Retina (tissue), 1 donor: ENCODE measurements at regions not wholly inside any gene's neighbourhood (a gene's known extent, or its start where the extent isn't known, plus 50 kb on each side); places are given as distances from the start of the nearest gene placed in this dataset.

Experiments used
- DNase-seq: peaks from one replicate; pipeline ENCODE4 v3.0.0-alpha.2; 2016

GRCh38 chr16:79437764-79438751 lies 162.5 kb downstream of the MAF start:
- peak; percentile 65 for DNase-seq

DNA sequence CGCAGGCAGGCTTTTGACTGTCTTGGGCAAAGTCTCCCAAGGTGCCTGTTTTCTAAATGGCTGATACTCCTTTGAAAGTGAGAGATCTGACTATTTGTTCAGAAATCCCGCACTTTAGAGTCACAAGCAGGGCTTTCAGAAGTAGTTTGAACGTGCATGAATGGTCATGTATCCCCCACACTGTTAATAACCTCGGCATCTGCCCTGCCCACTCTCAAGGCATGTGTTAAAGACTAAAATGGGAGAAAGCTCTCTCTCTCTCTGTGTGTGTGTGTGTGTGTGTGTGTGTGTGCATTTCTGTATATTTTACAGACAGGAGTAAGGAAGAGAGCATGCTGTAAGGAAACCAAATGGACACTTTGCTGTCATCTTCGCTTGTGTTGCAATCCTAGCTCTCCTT lies 163.7 kb downstream of the MAF start:
- peak; percentile 50 for DNase-seq

- DNase-seq: no peak
Measured at GRCh38 chr16:79434771-79435170, 165.8 kb downstream of the MAF start.

DNA sequence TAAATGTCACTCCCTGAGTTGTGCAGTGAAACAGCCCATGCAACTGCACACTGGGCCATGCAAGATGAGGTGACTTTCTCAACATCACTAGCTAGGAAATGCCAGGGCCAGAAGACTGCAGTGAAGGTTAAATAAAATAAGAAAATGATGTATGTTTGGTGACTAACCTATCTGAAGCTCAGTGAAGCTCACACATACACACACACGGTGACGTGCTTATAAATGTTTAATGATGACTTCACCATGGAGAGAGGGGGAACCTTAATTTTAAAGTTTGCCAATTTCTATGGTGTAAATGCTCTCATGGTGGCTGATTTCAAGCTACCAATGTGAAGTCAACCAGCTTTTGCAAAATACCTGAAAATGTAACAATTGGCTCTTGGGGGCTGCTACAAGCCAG lies 166.4 kb downstream of the MAF start:
- no peak for DNase-seq

- DNase-seq: no peak
Measured at GRCh38 chr16:79431923-79432322, 168.6 kb downstream of the MAF start.

DNA sequence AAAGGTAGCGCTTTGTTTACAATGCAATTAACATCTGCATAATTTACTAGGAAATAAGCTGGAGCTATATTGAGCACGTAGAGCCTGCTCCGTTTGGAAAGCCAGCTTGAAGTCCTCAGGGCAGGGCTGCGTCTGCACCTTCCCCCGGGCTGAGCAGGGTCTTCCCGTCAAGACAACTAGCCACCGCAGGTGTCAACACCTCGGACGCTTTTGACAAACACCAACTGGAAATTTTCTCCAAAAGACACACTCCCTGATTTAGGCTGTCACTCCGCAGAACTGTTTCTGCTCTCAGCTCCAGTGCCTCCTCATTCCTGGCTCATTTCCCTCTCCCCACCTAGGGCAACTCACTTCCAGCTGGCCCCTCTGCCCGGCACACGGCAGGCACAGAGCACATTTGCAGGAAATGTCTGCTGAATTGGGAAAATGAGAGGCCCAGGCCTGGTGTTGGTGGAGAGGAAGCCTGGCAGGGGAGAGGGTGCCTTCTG lies 170.3 kb downstream of the MAF start:
- peak; percentile 32 for DNase-seq

GRCh38 chr16:79429381-79430190 lies 171.0 kb downstream of the MAF start:
- peak; percentile 55 for DNase-seq

DNA sequence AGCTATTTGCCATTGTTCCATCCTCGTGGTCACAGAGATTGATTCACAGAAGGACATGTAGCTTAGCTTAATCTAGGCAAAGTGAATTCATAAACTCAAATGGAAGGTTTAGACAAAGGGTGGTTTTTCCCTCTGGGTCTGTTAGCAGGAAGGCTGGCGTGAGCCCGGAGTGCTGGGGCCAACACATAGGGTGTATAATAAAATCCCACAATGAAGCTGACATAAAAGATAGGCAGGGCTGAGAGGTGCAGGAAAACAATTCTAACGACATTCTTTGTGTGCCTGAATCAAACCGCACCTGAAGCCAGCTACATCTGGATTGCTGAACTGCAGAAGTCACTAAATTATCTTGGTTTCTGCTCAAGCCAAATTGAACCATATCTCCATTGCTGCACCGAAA lies 173.9 kb downstream of the MAF start:
- DNase-seq: no peak

DNA sequence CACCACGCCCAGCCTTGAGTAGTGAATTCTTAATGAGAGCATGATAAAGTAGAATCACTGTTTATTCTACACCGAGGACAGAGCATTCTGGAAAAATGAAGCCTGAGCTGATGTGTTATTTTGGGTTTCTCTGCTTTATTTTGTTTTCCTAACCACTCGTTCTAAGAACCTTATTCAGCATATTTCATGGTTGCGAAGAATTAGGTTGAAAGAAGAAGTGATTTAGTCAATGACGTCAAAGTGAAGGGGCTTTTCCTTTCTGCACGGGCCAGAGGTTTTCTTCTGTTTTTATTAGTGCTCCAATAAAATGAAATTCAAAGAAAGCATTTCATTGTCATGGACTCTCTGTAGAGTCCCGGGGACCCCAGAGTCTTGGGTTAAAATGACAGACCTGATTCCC lies 178.5 kb downstream of the MAF start:
- no peak for DNase-seq

DNA sequence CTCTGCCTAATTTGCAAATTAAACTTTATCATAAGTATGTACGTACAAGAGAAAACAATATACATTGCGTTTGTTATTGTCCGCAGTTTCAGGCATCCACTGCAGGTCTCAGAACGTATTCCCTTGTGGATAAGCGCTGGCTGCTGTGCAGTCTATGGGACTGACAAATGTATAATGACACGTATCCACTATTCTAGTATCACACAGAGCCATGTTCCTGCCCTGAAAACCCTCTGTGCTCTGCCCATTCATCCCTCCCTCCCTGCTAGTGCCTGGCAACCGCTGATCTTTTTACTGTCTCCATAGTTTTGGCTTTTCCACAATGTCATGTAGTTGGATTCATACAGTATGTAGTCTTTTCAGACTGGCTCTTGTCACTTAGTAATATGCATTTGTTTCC lies 179.4 kb downstream of the MAF start:
- DNase-seq: peak; percentile 53

GRCh38 chr16:79420493-79420892 lies 180.0 kb downstream of the MAF start:
- DNase-seq: no peak

GRCh38 chr16:79419148-79419547 lies 181.4 kb downstream of the MAF start:
- no peak for DNase-seq

DNA sequence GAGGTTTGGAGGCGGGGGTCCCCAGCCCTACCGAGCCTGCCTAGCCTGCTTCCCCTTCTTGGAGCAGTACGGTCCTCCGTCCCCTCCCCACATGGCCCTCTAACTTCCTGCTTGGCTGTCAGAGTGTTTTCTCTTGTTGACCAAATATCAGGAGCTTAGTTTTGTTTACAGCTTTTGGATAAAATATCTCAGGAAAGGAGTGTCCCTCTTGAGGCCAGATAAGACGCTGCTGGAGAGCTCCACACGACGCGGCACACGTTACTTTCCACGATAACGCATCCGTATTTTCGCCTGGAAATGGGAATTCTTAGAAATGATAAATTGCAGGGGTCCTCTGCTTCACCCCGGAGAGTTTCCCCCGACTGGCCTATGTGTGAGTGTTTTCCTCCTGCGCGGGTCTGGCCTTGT lies 182.9 kb downstream of the MAF start:
- DNase-seq: peak; percentile 23

- DNase-seq: peak; percentile 37
Measured at GRCh38 chr16:79415983-79416640, 184.4 kb downstream of the MAF start.

GRCh38 chr16:79412783-79413225 lies 187.7 kb downstream of the MAF start:
- no peak for DNase-seq

DNA sequence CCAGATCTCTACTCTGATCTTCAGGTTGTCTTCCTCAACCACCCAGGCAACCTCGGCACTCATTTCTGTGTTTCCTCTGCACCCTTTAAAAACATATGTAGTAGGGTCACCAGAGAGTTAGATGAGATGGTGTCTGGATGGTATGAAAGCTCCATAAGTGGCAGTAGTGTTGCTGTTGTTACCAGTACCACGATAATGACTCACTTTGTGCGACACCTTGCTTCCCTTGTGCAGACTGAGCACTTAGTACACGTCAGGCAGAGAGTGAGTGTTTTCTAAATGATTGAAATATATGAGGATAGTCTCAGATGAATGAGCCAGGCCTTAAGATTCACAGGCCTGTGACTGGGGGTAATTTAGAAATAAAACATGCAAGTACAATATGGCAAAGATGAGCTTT lies 188.7 kb downstream of the MAF start:
- DNase-seq: no peak

DNA sequence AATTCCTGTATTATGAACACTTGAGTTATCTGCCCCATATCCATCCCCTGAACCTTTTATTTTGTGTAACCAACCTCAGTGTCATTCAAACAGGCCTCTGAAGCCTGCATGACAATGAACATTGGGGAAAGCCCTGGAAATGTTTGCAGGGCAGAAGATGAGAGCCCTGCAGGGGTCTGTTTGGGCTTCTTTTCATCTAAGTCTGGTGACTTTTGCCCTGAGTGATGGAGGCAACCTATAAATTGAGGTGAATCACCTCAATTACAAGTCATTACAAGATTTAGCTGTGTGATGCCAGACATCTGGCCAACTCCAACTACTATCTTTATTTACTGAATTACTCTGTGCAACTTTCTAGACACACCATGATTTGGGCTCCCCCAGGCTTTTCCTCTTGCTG lies 189.2 kb downstream of the MAF start:
- no peak for DNase-seq

DNA sequence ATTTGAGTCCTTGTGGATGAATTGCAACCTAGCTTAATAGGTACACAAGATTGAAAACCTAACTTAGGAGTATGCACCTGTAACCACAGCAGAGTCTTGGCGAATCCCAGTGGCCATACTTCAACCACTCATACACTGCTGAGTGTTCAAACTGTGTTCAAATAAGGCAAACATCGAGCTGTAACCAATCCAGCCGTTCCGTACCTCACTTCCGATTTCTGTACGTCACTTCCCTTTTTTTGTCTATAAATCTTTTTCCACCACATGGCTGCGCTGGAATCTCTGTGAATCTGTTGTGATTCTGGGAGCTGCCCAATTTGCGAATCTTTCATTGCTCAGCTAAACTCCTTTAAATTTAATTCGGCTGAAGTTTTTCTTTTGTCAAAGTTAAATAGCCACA lies 190.6 kb downstream of the MAF start:
- DNase-seq: no peak

- no peak for DNase-seq
Measured at GRCh38 chr16:79408355-79408754, 192.2 kb downstream of the MAF start.

DNA sequence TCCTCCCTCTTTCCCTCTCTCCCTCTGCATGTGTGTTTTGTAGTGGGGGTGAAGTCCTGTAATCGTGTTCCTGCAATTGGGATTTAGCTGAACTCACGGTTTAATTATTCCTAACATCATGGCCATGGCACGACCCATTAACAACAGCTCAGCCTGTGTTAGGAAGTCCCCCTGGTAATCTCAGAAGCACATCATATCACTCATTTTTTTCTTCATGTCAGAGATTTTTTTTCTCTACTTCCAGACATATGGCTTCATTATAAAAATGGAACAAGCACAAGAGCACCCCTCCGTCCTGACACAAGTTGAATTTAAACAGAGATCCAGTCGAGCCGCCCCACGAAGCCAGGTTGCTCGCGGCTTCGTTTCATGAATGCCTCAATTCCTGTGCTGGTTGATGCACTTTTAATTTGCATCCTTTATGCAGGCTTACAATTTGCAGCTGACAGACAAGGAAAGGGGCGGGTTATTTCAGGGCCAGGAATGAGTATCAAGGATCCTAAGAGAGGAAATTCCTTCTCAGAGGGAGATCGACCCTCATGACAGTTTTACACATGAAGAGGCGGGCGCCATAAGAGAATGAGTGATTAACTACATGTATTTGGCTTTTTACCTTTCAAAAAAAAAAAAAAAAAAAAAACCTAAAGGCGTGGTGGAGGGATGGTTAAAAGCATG lies 192.9 kb downstream of the MAF start:
- DNase-seq: peak; percentile 38

GRCh38 chr16:79407005-79407404 lies 193.5 kb downstream of the MAF start:
- DNase-seq: no peak

GRCh38 chr16:79404571-79404970 lies 196.0 kb downstream of the MAF start:
- no peak for DNase-seq
